ENCODE measurements at regions not wholly inside any gene's neighbourhood (a gene's known extent, or its start where the extent isn't known, plus 50 kb on each side); places are given as distances from the start of the nearest gene placed in this dataset.

GRCh38 chr12:107225635-107226034 is 132.3 kb upstream of the CRY1 start:
- no peak for TF ChIP-seq ZNF512 (CRISPR knock-in tag; IDR thresholded peaks at IDR 0.05)
- TF ChIP-seq ZNF232 (CRISPR knock-in tag; IDR thresholded peaks at IDR 0.05; ENCODE audit: borderline replicate concordance): no peak
- no peak for TF ChIP-seq JUND (CRISPR knock-in tag; IDR thresholded peaks at IDR 0.05)
